ENCODE measurements at regions not wholly inside any gene's neighbourhood (a gene's known extent, or its start where the extent isn't known, plus 50 kb on each side); places are given as distances from the start of the nearest gene placed in this dataset.

GRCh38 chr7:108789451-108789850 is 219.8 kb downstream of the DNAJB9 start:
- intact Hi-C loops (cut with DNase I): no loop called here
- DNase-seq (no peak), ATAC-seq (ENCODE audit: low FRiP score) (no peak)
- 89 to 95% methylated on average over 1 of the region's 1 CpG for WGBS, 2 donors
- Histone ChIP-seq H3K27ac (ENCODE audit: low read depth in 1 of 2, low read length in 2 of 2) (no peak overlapping the region), H3K9me3 (ENCODE audit: control insufficient read depth, low read length) (no peaks in the 10 kb centered on the region), H3K4me3 (ENCODE audit: low read length in 2 of 2) (no peak overlapping the region), H3K36me3 (ENCODE audit: control insufficient read depth in 1 of 2, insufficient read depth in 2 of 2, low read length in 1 of 2) (no peaks in the 10 kb centered on the region), H3K4me1 (ENCODE audit: control insufficient read depth in 1 of 2, insufficient read depth in 2 of 2, low read length in 2 of 2) (no peaks in the 10 kb centered on the region), H3K27me3 (ENCODE audit: control insufficient read depth in 1 of 2, insufficient read depth in 2 of 2, low read length in 1 of 2) (no peaks in the 10 kb centered on the region)

GRCh38 chr7:108794466-108794865 is 224.8 kb downstream of the DNAJB9 start:
- 83 to 86% methylated on average over 1 of the region's 1 CpG for WGBS, 2 donors
- ATAC-seq (ENCODE audit: low FRiP score): no peak
- Histone ChIP-seq H3K36me3 (ENCODE audit: control insufficient read depth in 1 of 2, insufficient read depth in 2 of 2, low read length in 1 of 2) (no peaks in the 10 kb centered on the region), H3K4me3 (ENCODE audit: low read length in 2 of 2) (no peak overlapping the region), H3K9me3 (ENCODE audit: control insufficient read depth, low read length) (no peaks in the 10 kb centered on the region), H3K27me3 (ENCODE audit: control insufficient read depth in 1 of 2, insufficient read depth in 2 of 2, low read length in 1 of 2) (no peaks in the 10 kb centered on the region), H3K27ac (ENCODE audit: low read depth in 1 of 2, low read length in 2 of 2) (no peak overlapping the region), H3K4me1 (ENCODE audit: control insufficient read depth in 1 of 2, insufficient read depth in 2 of 2, low read length in 2 of 2) (no peaks in the 10 kb centered on the region)
- intact Hi-C loops (cut with DNase I): no loop called here
- no peak for DNase-seq

GRCh38 chr7:108802650-108803049 is 233.0 kb downstream of the DNAJB9 start:
- no peaks in the 10 kb centered on the region for H3K4me1 ChIP-seq (ENCODE audit: control insufficient read depth in 1 of 2, insufficient read depth in 2 of 2, low read length in 2 of 2)
- DNase-seq (no peak), ATAC-seq (ENCODE audit: low FRiP score) (no peak)
- H3K9me3 ChIP-seq (ENCODE audit: control insufficient read depth, low read length): no peaks in the 10 kb centered on the region
- intact Hi-C loops (cut with DNase I): no loop called here
- no peaks in the 10 kb centered on the region for H3K27me3 ChIP-seq (ENCODE audit: control insufficient read depth in 1 of 2, insufficient read depth in 2 of 2, low read length in 1 of 2)
- no peak overlapping the region for H3K4me3 ChIP-seq (ENCODE audit: low read length in 2 of 2)
- no peaks in the 10 kb centered on the region for H3K36me3 ChIP-seq (ENCODE audit: control insufficient read depth in 1 of 2, insufficient read depth in 2 of 2, low read length in 1 of 2)
- WGBS, 2 donors: 53 to 68% methylated on average over 2 of the region's 2 CpGs
- H3K27ac ChIP-seq (ENCODE audit: low read depth in 1 of 2, low read length in 2 of 2): no peak overlapping the region

GRCh38 chr7:108805808-108806397 is 236.2 kb downstream of the DNAJB9 start:
- H3K4me1 ChIP-seq (ENCODE audit: control insufficient read depth in 1 of 2, insufficient read depth in 2 of 2, low read length in 2 of 2): no peaks in the 10 kb centered on the region
- DNase-seq (no peak), ATAC-seq (ENCODE audit: low FRiP score) (no peak)
- no peaks in the 10 kb centered on the region for H3K27me3 ChIP-seq (ENCODE audit: control insufficient read depth in 1 of 2, insufficient read depth in 2 of 2, low read length in 1 of 2)
- H3K9me3 ChIP-seq (ENCODE audit: control insufficient read depth, low read length): no peaks in the 10 kb centered on the region
- H3K36me3 ChIP-seq (ENCODE audit: control insufficient read depth in 1 of 2, insufficient read depth in 2 of 2, low read length in 1 of 2): no peaks in the 10 kb centered on the region
- 56 to 58% methylated on average over 6 of the region's 6 CpGs for WGBS, 2 donors
- no peak overlapping the region for H3K27ac ChIP-seq (ENCODE audit: low read depth in 1 of 2, low read length in 2 of 2)
- H3K4me3 ChIP-seq (ENCODE audit: low read length in 2 of 2): no peak overlapping the region
- intact Hi-C loops (cut with DNase I): no loop called here

GRCh38 chr7:108808549-108809266 is 239.0 kb downstream of the DNAJB9 start:
- ATAC-seq (ENCODE audit: low FRiP score) (no peak), DNase-seq (no peak)
- no peaks in the 10 kb centered on the region for H3K27me3 ChIP-seq (ENCODE audit: control insufficient read depth in 1 of 2, insufficient read depth in 2 of 2, low read length in 1 of 2)
- intact Hi-C loops (cut with DNase I): no loop called here
- H3K4me3 ChIP-seq (ENCODE audit: low read length in 2 of 2): no peak overlapping the region
- H3K4me1 ChIP-seq (ENCODE audit: control insufficient read depth in 1 of 2, insufficient read depth in 2 of 2, low read length in 2 of 2): no peaks in the 10 kb centered on the region
- no peak overlapping the region for H3K27ac ChIP-seq (ENCODE audit: low read depth in 1 of 2, low read length in 2 of 2)
- H3K36me3 ChIP-seq (ENCODE audit: control insufficient read depth in 1 of 2, insufficient read depth in 2 of 2, low read length in 1 of 2): no peaks in the 10 kb centered on the region
- H3K9me3 ChIP-seq (ENCODE audit: control insufficient read depth, low read length): no peaks in the 10 kb centered on the region
- WGBS, 2 donors: 82 to 85% methylated on average over 1 of the region's 1 CpG

GRCh38 chr7:108809356-108809755 is 239.7 kb downstream of the DNAJB9 start:
- intact Hi-C loops (cut with DNase I): no loop called here
- 80 to 88% methylated on average over 2 of the region's 2 CpGs for WGBS, 2 donors
- H3K4me1 ChIP-seq (ENCODE audit: control insufficient read depth in 1 of 2, insufficient read depth in 2 of 2, low read length in 2 of 2): no peaks in the 10 kb centered on the region
- ATAC-seq (ENCODE audit: low FRiP score): no peak
- H3K9me3 ChIP-seq (ENCODE audit: control insufficient read depth, low read length): no peaks in the 10 kb centered on the region
- H3K27me3 ChIP-seq (ENCODE audit: control insufficient read depth in 1 of 2, insufficient read depth in 2 of 2, low read length in 1 of 2): no peaks in the 10 kb centered on the region
- no peak for DNase-seq
- H3K27ac ChIP-seq (ENCODE audit: low read depth in 1 of 2, low read length in 2 of 2): no peak overlapping the region
- no peaks in the 10 kb centered on the region for H3K36me3 ChIP-seq (ENCODE audit: control insufficient read depth in 1 of 2, insufficient read depth in 2 of 2, low read length in 1 of 2)
- no peak overlapping the region for H3K4me3 ChIP-seq (ENCODE audit: low read length in 2 of 2)

- H3K9me3 ChIP-seq (ENCODE audit: control insufficient read depth, low read length): no peaks in the 10 kb centered on the region
- intact Hi-C loops (cut with DNase I): no loop called here
- H3K27ac ChIP-seq (ENCODE audit: low read depth in 1 of 2, low read length in 2 of 2): no peak overlapping the region
- no peaks in the 10 kb centered on the region for H3K27me3 ChIP-seq (ENCODE audit: control insufficient read depth in 1 of 2, insufficient read depth in 2 of 2, low read length in 1 of 2)
- ATAC-seq (ENCODE audit: low FRiP score): no peak
- H3K4me1 ChIP-seq (ENCODE audit: control insufficient read depth in 1 of 2, insufficient read depth in 2 of 2, low read length in 2 of 2): no peaks in the 10 kb centered on the region
- no peak for DNase-seq
- 44 to 54% methylated on average over 2 of the region's 2 CpGs for WGBS, 2 donors
- no peaks in the 10 kb centered on the region for H3K36me3 ChIP-seq (ENCODE audit: control insufficient read depth in 1 of 2, insufficient read depth in 2 of 2, low read length in 1 of 2)
- no peak overlapping the region for H3K4me3 ChIP-seq (ENCODE audit: low read length in 2 of 2)
These were observed 241.2 kb downstream of the DNAJB9 start for GRCh38 chr7:108810756-108811385.

- no peaks in the 10 kb centered on the region for H3K27me3 ChIP-seq (ENCODE audit: control insufficient read depth in 1 of 2, insufficient read depth in 2 of 2, low read length in 1 of 2)
- H3K27ac ChIP-seq (ENCODE audit: low read depth in 1 of 2, low read length in 2 of 2): no peak overlapping the region
- intact Hi-C loops (cut with DNase I): no loop called here
- DNase-seq (no peak), ATAC-seq (ENCODE audit: low FRiP score) (no peak)
- no peak overlapping the region for H3K4me3 ChIP-seq (ENCODE audit: low read length in 2 of 2)
- H3K36me3 ChIP-seq (ENCODE audit: control insufficient read depth in 1 of 2, insufficient read depth in 2 of 2, low read length in 1 of 2): no peaks in the 10 kb centered on the region
- no peaks in the 10 kb centered on the region for H3K4me1 ChIP-seq (ENCODE audit: control insufficient read depth in 1 of 2, insufficient read depth in 2 of 2, low read length in 2 of 2)
- no peaks in the 10 kb centered on the region for H3K9me3 ChIP-seq (ENCODE audit: control insufficient read depth, low read length)
- WGBS, 2 donors: 95 to 96% methylated on average over 3 of the region's 3 CpGs
These were observed 243.8 kb downstream of the DNAJB9 start for GRCh38 chr7:108813251-108814014.
